Natural killer cell treated with Interleukin-12 subunit alpha and Interleukin-12 subunit beta and Interleukin-15 and Interleukin-18, amount 100 ng/mL, for 72 hours (primary cell): ENCODE measurements at regions not wholly inside any gene's neighbourhood (a gene's known extent, or its start where the extent isn't known, plus 50 kb on each side); places are given as distances from the start of the nearest gene placed in this dataset.

Experiments
- ATAC-seq, 2 donors: fragments of 150-1000 bp; cut with Tn5 transposase in 1 of 2; sonication (Bioruptor Pico), chemical (Tn5 transposase) in 1 of 2; 2 replicates each; pipeline ENCODE4 v1.10.0; 2021
- DNase-seq: peaks from one replicate; pipeline ENCODE4 v3.0.0; 2022; ENCODE audit warnings: low spot score
- H3K27ac Mint-ChIP-seq, 2 donors: 1 replicate in 1 of 2; 2 replicates in 1 of 2; pipeline ENCODE4 v1.8.0; 2022; ENCODE audit warnings: mixed read lengths in 2 of 2, mild to moderate bottlenecking in 1 of 2, moderate library complexity in 1 of 2
- H3K27me3 Mint-ChIP-seq, 2 donors: 1 replicate in 1 of 2; 2 replicates in 1 of 2; pipeline ENCODE4 v1.8.0; 2022; ENCODE audit warnings: mixed read lengths in 2 of 2
- H3K36me3 Mint-ChIP-seq: one replicate; pipeline ENCODE4 v1.8.0; 2022; ENCODE audit warnings: mixed read lengths
- H3K4me1 Mint-ChIP-seq, 2 donors: 1 replicate in 1 of 2; 2 replicates in 1 of 2; pipeline ENCODE4 v1.8.0; 2022; ENCODE audit warnings: low read depth in 2 of 2, mixed read lengths in 2 of 2, mild to moderate bottlenecking in 1 of 2
- H3K4me3 Mint-ChIP-seq: one replicate; pipeline ENCODE4 v1.8.0; 2022; ENCODE audit warnings: mixed read lengths
- H3K9me3 Mint-ChIP-seq: 2 replicates; pipeline ENCODE4 v1.8.0; 2022; ENCODE audit warnings: mixed read lengths

GRCh38 chr3:148044151-148044550, 635.0 kb downstream of the ZIC1 start:
- no peak overlapping the region for H3K27ac Mint-ChIP-seq
- no peaks in the 10 kb centered on the region for H3K36me3 Mint-ChIP-seq
- H3K9me3 Mint-ChIP-seq = peaks cover 7% of the 10 kb centered on the region
- DNase-seq = no peak
- ATAC-seq = no peak
- H3K4me1 Mint-ChIP-seq = no peaks in the 10 kb centered on the region
- H3K27me3 Mint-ChIP-seq = no peaks in the 10 kb centered on the region
- H3K4me3 Mint-ChIP-seq = no peak overlapping the region

GRCh38 chr3:148054999-148055398, 642.7 kb upstream of the AGTR1 start:
- Mint-ChIP-seq H3K4me1 (no peaks in the 10 kb centered on the region), H3K4me3 (no peak overlapping the region), H3K9me3 (no peaks in the 10 kb centered on the region), H3K27ac (no peak overlapping the region), H3K36me3 (no peaks in the 10 kb centered on the region), H3K27me3 (no peaks in the 10 kb centered on the region)
- no peak for DNase-seq
- ATAC-seq = no peak

- Mint-ChIP-seq H3K4me1 (no peaks in the 10 kb centered on the region), H3K4me3 (no peak overlapping the region), H3K27ac (no peak overlapping the region), H3K36me3 (no peaks in the 10 kb centered on the region), H3K27me3 (no peaks in the 10 kb centered on the region), H3K9me3 (peaks cover 3% of the 10 kb centered on the region)
- DNase-seq (no peak), ATAC-seq (no peak)
Observed at GRCh38 chr3:148062590-148062989, 635.1 kb upstream of the AGTR1 start.

GRCh38 chr3:148066802-148067201, 630.9 kb upstream of the AGTR1 start:
- no peaks in the 10 kb centered on the region for H3K4me1 Mint-ChIP-seq
- H3K27ac Mint-ChIP-seq = no peak overlapping the region
- DNase-seq (no peak), ATAC-seq (no peak)
- no peaks in the 10 kb centered on the region for H3K36me3 Mint-ChIP-seq
- peaks cover 3% of the 10 kb centered on the region for H3K9me3 Mint-ChIP-seq
- no peaks in the 10 kb centered on the region for H3K27me3 Mint-ChIP-seq
- H3K4me3 Mint-ChIP-seq = no peak overlapping the region

DNA sequence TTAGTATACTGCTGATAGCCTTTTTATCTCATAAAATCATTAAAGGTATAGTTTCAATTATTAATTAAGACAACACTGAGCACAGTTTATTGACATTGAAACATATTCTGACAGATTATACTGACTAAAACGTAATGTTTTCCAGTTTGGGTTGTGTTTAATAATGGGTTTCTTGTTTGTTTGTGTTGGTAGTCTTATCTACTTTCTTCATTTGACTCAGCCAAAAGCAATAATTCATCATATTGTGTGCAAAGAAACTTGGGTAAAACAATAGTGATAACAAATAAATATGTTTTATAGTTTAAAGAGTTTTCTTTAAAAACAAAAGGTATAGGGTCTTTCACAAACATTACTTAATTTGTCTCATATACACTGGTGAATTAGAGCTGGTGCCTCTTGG, 629.2 kb upstream of the AGTR1 start:
- no peaks in the 10 kb centered on the region for H3K27me3 Mint-ChIP-seq
- H3K9me3 Mint-ChIP-seq = peaks cover 3% of the 10 kb centered on the region
- ATAC-seq (no peak), DNase-seq (no peak)
- no peak overlapping the region for H3K4me3 Mint-ChIP-seq
- H3K36me3 Mint-ChIP-seq = no peaks in the 10 kb centered on the region
- no peaks in the 10 kb centered on the region for H3K4me1 Mint-ChIP-seq
- no peak overlapping the region for H3K27ac Mint-ChIP-seq

DNA sequence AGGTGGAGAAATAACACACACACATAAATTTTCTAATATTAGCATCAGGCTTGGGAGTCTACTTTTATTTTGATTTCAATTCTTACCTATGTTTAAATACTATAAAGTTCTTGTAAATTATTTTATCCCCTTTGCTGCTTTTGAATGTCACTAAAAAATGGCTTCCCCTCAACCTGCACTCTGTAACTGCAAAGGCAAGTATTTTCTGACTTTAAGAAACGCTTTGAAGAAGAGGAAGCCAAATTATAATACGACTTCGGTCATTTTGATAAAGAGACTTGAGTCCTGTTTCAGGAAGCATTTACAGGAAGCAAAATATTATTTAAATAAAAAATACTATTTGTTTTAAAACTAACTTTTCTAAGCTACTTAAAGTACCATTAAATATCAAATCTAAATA, 627.7 kb upstream of the AGTR1 start:
- Mint-ChIP-seq H3K27me3 (no peaks in the 10 kb centered on the region), H3K4me1 (no peaks in the 10 kb centered on the region), H3K27ac (no peak overlapping the region), H3K4me3 (no peak overlapping the region), H3K9me3 (no peaks in the 10 kb centered on the region), H3K36me3 (no peaks in the 10 kb centered on the region)
- no peak for ATAC-seq
- DNase-seq = no peak

GRCh38 chr3:148073721-148074456, 623.8 kb upstream of the AGTR1 start:
- no peaks in the 10 kb centered on the region for H3K9me3 Mint-ChIP-seq
- no peak overlapping the region for H3K27ac Mint-ChIP-seq
- H3K4me3 Mint-ChIP-seq = no peak overlapping the region
- ATAC-seq = no peak
- DNase-seq = no peak
- no peaks in the 10 kb centered on the region for H3K36me3 Mint-ChIP-seq
- H3K27me3 Mint-ChIP-seq = no peaks in the 10 kb centered on the region
- H3K4me1 Mint-ChIP-seq = no peaks in the 10 kb centered on the region

DNA sequence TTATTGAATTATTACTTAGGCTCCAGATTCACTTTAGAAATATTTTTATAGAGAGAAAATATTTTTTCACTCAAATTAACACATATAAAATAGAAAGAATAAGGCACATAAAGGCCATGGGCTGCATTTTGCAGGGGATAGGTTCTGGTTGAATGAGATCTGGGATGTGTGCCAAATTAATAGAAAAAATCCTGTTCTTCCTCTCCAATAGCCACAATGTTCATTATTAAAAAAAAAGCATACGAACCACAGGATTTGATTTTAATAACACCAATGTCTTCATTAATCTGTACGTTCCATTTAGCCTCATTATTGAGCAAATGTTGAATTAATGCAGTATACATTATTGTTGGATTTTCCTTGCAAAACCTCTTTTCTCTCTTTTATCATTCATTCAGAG, 622.8 kb upstream of the AGTR1 start:
- Mint-ChIP-seq H3K36me3 (no peaks in the 10 kb centered on the region), H3K4me3 (no peak overlapping the region), H3K4me1 (no peaks in the 10 kb centered on the region), H3K27ac (no peak overlapping the region), H3K27me3 (no peaks in the 10 kb centered on the region), H3K9me3 (no peaks in the 10 kb centered on the region)
- ATAC-seq (no peak), DNase-seq (no peak)

DNA sequence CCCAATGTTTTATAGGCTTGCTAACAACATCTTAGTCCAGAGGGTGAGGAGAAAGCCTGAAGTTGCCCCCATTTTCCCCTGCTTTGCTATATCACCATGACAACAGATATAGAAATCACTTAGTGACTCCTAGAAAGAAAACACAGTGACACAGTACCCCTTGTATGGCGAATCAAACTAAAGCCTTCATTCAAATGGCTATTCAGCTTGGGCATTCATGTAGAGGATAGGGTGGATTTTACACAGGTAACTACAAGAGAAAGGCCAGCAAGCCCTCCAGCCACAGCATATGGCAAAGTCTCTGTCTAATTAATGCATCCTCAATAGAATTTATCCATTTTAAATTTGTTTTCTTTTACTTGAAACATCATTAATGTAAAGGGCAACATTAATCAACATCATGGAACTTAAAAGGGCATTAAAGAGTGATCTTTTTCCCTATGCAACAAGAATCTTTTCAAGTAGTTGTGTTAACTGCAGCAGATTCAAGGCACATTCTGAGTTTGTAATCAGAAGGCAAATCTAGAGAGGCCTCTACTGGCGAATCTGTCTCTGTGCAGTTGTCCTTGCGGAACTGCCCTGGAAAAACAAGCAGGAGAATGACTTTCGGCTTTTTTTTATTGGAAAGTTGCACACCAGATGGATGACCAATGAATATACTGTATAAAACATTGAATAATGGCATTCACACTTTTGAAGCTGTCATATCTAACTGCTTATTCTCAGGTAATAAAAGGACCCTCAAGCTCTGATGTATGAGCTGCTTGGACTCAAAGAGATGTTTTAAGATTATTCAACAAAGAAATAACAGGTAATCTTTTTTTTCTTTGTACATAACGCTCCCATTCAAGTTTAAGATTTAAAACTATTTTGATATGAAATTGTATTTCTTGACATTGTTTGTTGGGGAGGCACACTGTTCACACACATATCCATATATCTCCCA, 621.7 kb upstream of the AGTR1 start:
- H3K27ac Mint-ChIP-seq = no peak overlapping the region
- no peaks in the 10 kb centered on the region for H3K36me3 Mint-ChIP-seq
- H3K4me1 Mint-ChIP-seq = no peaks in the 10 kb centered on the region
- H3K9me3 Mint-ChIP-seq = no peaks in the 10 kb centered on the region
- no peak overlapping the region for H3K4me3 Mint-ChIP-seq
- DNase-seq (no peak), ATAC-seq (no peak)
- H3K27me3 Mint-ChIP-seq = no peaks in the 10 kb centered on the region

DNA sequence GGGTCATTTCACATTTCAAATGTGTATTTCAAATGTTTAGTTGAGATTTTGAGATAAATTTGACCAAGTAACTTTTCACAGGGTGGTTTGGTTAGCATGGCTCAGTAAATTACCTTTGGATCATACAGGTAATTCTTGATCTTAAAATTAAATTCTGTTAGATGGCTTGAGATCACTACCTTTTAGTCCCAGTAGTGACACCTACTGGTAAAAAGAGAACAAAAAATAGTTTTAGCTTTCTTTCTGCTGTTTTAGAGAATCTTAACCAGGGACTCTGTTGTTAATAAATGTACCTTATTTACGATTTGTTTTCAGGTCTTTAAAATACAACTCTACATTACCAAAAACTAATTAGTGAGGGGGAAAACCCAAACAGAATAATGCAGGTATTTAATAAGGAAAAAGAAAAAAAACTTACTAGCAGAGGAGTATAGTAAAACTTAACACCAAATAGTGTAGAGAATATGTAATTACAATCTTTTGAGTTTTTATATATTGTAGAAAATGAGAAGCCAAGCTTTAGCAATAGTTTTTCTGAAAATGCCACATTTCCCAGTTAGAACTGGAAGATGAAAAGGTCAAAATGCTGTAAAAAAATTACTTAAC, 620.3 kb upstream of the AGTR1 start:
- ATAC-seq = no peak
- DNase-seq = no peak
- H3K27me3 Mint-ChIP-seq = no peaks in the 10 kb centered on the region

GRCh38 chr3:148077965-148078364, 619.7 kb upstream of the AGTR1 start:
- DNase-seq = no peak
- no peak for ATAC-seq
- Mint-ChIP-seq H3K4me3 (no peak overlapping the region), H3K27ac (no peak overlapping the region), H3K27me3 (no peaks in the 10 kb centered on the region), H3K36me3 (no peaks in the 10 kb centered on the region), H3K9me3 (no peaks in the 10 kb centered on the region), H3K4me1 (no peaks in the 10 kb centered on the region)

More for the DNA sequence above, 620.3 kb upstream of the AGTR1 start:
- no peaks in the 10 kb centered on the region for H3K36me3 Mint-ChIP-seq
- H3K27ac Mint-ChIP-seq = no peak overlapping the region
- no peaks in the 10 kb centered on the region for H3K4me1 Mint-ChIP-seq
- no peak overlapping the region for H3K4me3 Mint-ChIP-seq
- no peaks in the 10 kb centered on the region for H3K9me3 Mint-ChIP-seq

DNA sequence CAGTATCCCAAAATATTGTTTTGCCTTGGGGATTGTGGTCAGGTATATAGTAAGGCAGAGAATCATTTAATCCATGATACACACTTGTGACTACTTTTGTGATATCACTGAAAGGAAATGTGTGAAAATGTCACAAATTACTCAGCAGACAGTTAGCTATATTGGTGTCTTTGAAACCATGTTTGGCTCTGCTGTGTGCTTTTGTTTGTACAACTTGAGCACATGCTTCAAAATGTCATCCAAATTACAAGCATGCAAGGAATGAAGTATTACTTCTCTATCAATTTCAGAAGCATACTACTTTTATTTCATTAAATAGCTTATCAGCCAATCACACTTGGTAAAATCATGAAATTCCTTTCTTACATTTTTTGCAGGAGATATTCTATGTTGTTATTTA, 619.0 kb upstream of the AGTR1 start:
- Mint-ChIP-seq H3K4me3 (no peak overlapping the region), H3K36me3 (no peaks in the 10 kb centered on the region)

DNA sequence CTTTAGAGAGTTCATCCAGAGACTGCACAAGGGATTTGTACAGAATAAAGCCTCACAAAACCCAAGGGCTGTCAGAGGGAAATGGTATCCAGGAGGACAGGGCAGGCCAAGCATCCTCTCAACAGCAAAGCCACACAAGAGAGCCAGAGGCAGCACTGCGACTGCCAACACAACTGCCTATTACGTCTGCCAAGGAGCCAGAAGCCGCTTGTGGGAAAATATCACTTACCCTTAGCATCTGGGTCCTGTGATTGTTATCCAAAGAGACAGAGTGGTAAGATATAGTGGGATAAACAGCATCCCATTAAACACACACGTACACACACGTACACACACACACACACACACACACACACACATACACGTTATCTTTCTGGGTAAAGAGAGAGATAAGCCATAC, 618.3 kb upstream of the AGTR1 start:
- no peak for ATAC-seq
- no peaks in the 10 kb centered on the region for H3K36me3 Mint-ChIP-seq

More for the DNA sequence above, 619.0 kb upstream of the AGTR1 start:
- Mint-ChIP-seq H3K27ac (no peak overlapping the region), H3K4me1 (no peaks in the 10 kb centered on the region), H3K9me3 (no peaks in the 10 kb centered on the region), H3K27me3 (no peaks in the 10 kb centered on the region)
- ATAC-seq (no peak), DNase-seq (no peak)

DNA sequence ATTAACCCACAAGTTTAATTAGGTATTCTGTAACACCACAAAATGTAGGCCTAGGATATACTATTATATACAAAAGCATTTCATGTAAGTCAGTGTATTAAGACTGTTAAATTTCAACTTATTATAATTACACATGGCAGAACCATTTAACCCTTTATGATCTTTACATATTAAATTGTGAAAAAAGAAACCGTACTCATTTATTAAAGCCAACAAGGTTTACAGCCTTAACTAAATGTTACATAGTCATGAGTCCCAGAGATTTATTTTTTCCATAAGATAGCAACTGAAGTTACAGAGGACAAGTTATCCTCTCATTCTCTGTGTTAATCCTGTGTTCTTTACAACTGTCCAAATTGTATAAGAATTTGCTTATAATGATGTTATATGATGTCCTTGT, 615.8 kb upstream of the AGTR1 start:
- no peaks in the 10 kb centered on the region for H3K27me3 Mint-ChIP-seq
- H3K36me3 Mint-ChIP-seq = no peaks in the 10 kb centered on the region
- H3K4me3 Mint-ChIP-seq = no peak overlapping the region
- DNase-seq = no peak
- H3K4me1 Mint-ChIP-seq = no peaks in the 10 kb centered on the region
- peaks cover 3% of the 10 kb centered on the region for H3K9me3 Mint-ChIP-seq
- ATAC-seq = no peak
- no peak overlapping the region for H3K27ac Mint-ChIP-seq

More for the DNA sequence above, 618.3 kb upstream of the AGTR1 start:
- Mint-ChIP-seq H3K27ac (no peak overlapping the region), H3K9me3 (peaks cover 3% of the 10 kb centered on the region), H3K27me3 (no peaks in the 10 kb centered on the region), H3K4me3 (no peak overlapping the region), H3K4me1 (no peaks in the 10 kb centered on the region)
- no peak for DNase-seq
